Dendritic cell treated with granulocyte-macrophage colony-stimulating factor and Interleukin-4, amounts not matched to agents 40 ng/mL and 50 ng/mL, for 4 days (primary cell): ENCODE measurements at regions not wholly inside any gene's neighbourhood (a gene's known extent, or its start where the extent isn't known, plus 50 kb on each side); places are given as distances from the start of the nearest gene placed in this dataset.
"Not testable (repeated sequence)": the region's sequence is repeated elsewhere in the genome, so short reads cannot be mapped to it uniquely, and the experiment has no call there.

Source experiments
- H3K27ac Mint-ChIP-seq: one replicate; pipeline ENCODE4 v1.8.0; 2022; ENCODE audit warnings: mild to moderate bottlenecking, mixed read lengths
- H3K27me3 Mint-ChIP-seq: one replicate; pipeline ENCODE4 v1.8.0; 2022; ENCODE audit warnings: mild to moderate bottlenecking, mixed read lengths
- H3K36me3 Mint-ChIP-seq: one replicate; pipeline ENCODE4 v1.8.0; 2022; ENCODE audit warnings: low read depth, mixed read lengths
- H3K4me1 Mint-ChIP-seq: one replicate; pipeline ENCODE4 v1.8.0; 2022; ENCODE audit warnings: low read depth, mixed read lengths
- H3K4me3 Mint-ChIP-seq: one replicate; pipeline ENCODE4 v1.8.0; 2022; ENCODE audit warnings: mild to moderate bottlenecking, moderate library complexity, mixed read lengths
- H3K9me3 Mint-ChIP-seq: one replicate; pipeline ENCODE4 v1.8.0; 2022; ENCODE audit warnings: mixed read lengths
- intact Hi-C: fragments of 100-400 bp; cut with micrococcal nuclease; formaldehyde crosslinking; loops from one replicate; pipeline ENCODE4 v1.15.0; 2022

- intact Hi-C loops: no loop called here
- Mint-ChIP-seq H3K9me3 (no peaks in the 10 kb centered on the region), H3K27ac (no peak overlapping the region), H3K4me1 (peaks cover 8% of the 10 kb centered on the region), H3K4me3 (no peak overlapping the region), H3K27me3 (no peaks in the 10 kb centered on the region), H3K36me3 (no peaks in the 10 kb centered on the region)
Measured at GRCh38 chr17:14559264-14560119, 258.6 kb downstream of the HS3ST3B1 start.

- Mint-ChIP-seq H3K36me3 (no peaks in the 10 kb centered on the region), H3K27ac (no peak overlapping the region), H3K9me3 (no peaks in the 10 kb centered on the region), H3K4me1 (peaks cover 8% of the 10 kb centered on the region), H3K27me3 (no peaks in the 10 kb centered on the region), H3K4me3 (no peak overlapping the region)
- intact Hi-C loops: no loop called here
Measured at GRCh38 chr17:14557480-14557879, 256.6 kb downstream of the HS3ST3B1 start.

GRCh38 chr17:14553847-14554246, 253.0 kb downstream of the HS3ST3B1 start:
- H3K27me3 Mint-ChIP-seq: peaks cover 1% of the 10 kb centered on the region
- H3K27ac Mint-ChIP-seq: no peak overlapping the region
- no peaks in the 10 kb centered on the region for H3K9me3 Mint-ChIP-seq
- intact Hi-C loops: loop anchor here (5.0 kb wide), 2 partner anchors 53 to 252 kb away; partner anchors contain the start of gene HS3ST3B1
- peaks cover 23% of the 10 kb centered on the region for H3K4me1 Mint-ChIP-seq
- no peak overlapping the region for H3K4me3 Mint-ChIP-seq
- H3K36me3 Mint-ChIP-seq: no peaks in the 10 kb centered on the region

- H3K36me3 Mint-ChIP-seq: no peaks in the 10 kb centered on the region
- no peak overlapping the region for H3K4me3 Mint-ChIP-seq
- H3K27ac Mint-ChIP-seq: no peak overlapping the region
- peaks cover 3% of the 10 kb centered on the region for H3K27me3 Mint-ChIP-seq
- peaks cover 19% of the 10 kb centered on the region for H3K4me1 Mint-ChIP-seq
- H3K9me3 Mint-ChIP-seq: no peaks in the 10 kb centered on the region
- intact Hi-C loops: loop anchor here (5.0 kb wide), 2 partner anchors 55 to 250 kb away; partner anchors contain the start of gene HS3ST3B1
Measured at GRCh38 chr17:14552306-14552705, 251.4 kb downstream of the HS3ST3B1 start.

GRCh38 chr17:14547556-14547955, 246.7 kb downstream of the HS3ST3B1 start:
- Mint-ChIP-seq H3K9me3 (no peaks in the 10 kb centered on the region), H3K27ac (no peak overlapping the region), H3K36me3 (no peaks in the 10 kb centered on the region), H3K27me3 (peaks cover 3% of the 10 kb centered on the region), H3K4me1 (peaks cover 19% of the 10 kb centered on the region), H3K4me3 (no peak overlapping the region)
- intact Hi-C loops: no loop called here

- H3K4me1 Mint-ChIP-seq: peaks cover 19% of the 10 kb centered on the region
- H3K27me3 Mint-ChIP-seq: peaks cover 3% of the 10 kb centered on the region
- no peaks in the 10 kb centered on the region for H3K36me3 Mint-ChIP-seq
- intact Hi-C loops: no loop called here
- no peak overlapping the region for H3K4me3 Mint-ChIP-seq
- H3K27ac Mint-ChIP-seq: no peak overlapping the region
- H3K9me3 Mint-ChIP-seq: peaks cover 5% of the 10 kb centered on the region
Measured at GRCh38 chr17:14547016-14547415, 246.1 kb downstream of the HS3ST3B1 start.

GRCh38 chr17:14545156-14545906, 244.4 kb downstream of the HS3ST3B1 start:
- Mint-ChIP-seq H3K4me1 (peaks cover 7% of the 10 kb centered on the region), H3K27me3 (peaks cover 3% of the 10 kb centered on the region), H3K4me3 (no peak overlapping the region), H3K9me3 (peaks cover 9% of the 10 kb centered on the region), H3K36me3 (no peaks in the 10 kb centered on the region), H3K27ac (no peak overlapping the region)
- intact Hi-C loops: no loop called here

GRCh38 chr17:14541714-14542113, 240.8 kb downstream of the HS3ST3B1 start:
- no peak overlapping the region for H3K4me3 Mint-ChIP-seq
- no peaks in the 10 kb centered on the region for H3K27me3 Mint-ChIP-seq

GRCh38 chr17:14539801-14540200, 238.9 kb downstream of the HS3ST3B1 start:
- no peak overlapping the region for H3K4me3 Mint-ChIP-seq
- H3K27ac Mint-ChIP-seq: peak overlapping the region; percentile 26
- peaks cover 16% of the 10 kb centered on the region for H3K9me3 Mint-ChIP-seq
- H3K36me3 Mint-ChIP-seq: no peaks in the 10 kb centered on the region
- H3K27me3 Mint-ChIP-seq: no peaks in the 10 kb centered on the region
- peaks cover 6% of the 10 kb centered on the region for H3K4me1 Mint-ChIP-seq
- intact Hi-C loops: no loop called here

More at GRCh38 chr17:14541714-14542113, 240.8 kb downstream of the HS3ST3B1 start:
- Mint-ChIP-seq H3K4me1 (peaks cover 6% of the 10 kb centered on the region), H3K27ac (no peak overlapping the region), H3K9me3 (peaks cover 14% of the 10 kb centered on the region), H3K36me3 (no peaks in the 10 kb centered on the region)
- intact Hi-C loops: no loop called here

- H3K27ac Mint-ChIP-seq, intact Hi-C loops, H3K4me1 Mint-ChIP-seq, H3K36me3 Mint-ChIP-seq, H3K4me3 Mint-ChIP-seq, H3K27me3 Mint-ChIP-seq: not testable (repeated sequence)
- peaks cover 37% of the 10 kb centered on the region for H3K9me3 Mint-ChIP-seq
Measured at GRCh38 chr17:14532242-14532641, 231.4 kb downstream of the HS3ST3B1 start.

- H3K9me3 Mint-ChIP-seq: no peaks in the 10 kb centered on the region
Measured at GRCh38 chr17:14525551-14526455, 224.9 kb downstream of the HS3ST3B1 start.

GRCh38 chr17:14522795-14523387, 222.0 kb downstream of the HS3ST3B1 start:
- no peaks in the 10 kb centered on the region for H3K9me3 Mint-ChIP-seq
- intact Hi-C loops: no loop called here
- H3K27ac Mint-ChIP-seq: no peak overlapping the region

More at GRCh38 chr17:14525551-14526455, 224.9 kb downstream of the HS3ST3B1 start:
- Mint-ChIP-seq H3K36me3 (no peaks in the 10 kb centered on the region), H3K27me3 (no peaks in the 10 kb centered on the region), H3K4me1 (no peaks in the 10 kb centered on the region), H3K27ac (no peak overlapping the region), H3K4me3 (no peak overlapping the region)
- intact Hi-C loops: no loop called here

GRCh38 chr17:14518919-14519318, 218.0 kb downstream of the HS3ST3B1 start:
- H3K4me1 Mint-ChIP-seq, H3K4me3 Mint-ChIP-seq, H3K9me3 Mint-ChIP-seq, H3K27ac Mint-ChIP-seq, H3K27me3 Mint-ChIP-seq, H3K36me3 Mint-ChIP-seq, intact Hi-C loops: not testable (repeated sequence)

More at GRCh38 chr17:14522795-14523387, 222.0 kb downstream of the HS3ST3B1 start:
- no peaks in the 10 kb centered on the region for H3K36me3 Mint-ChIP-seq
- no peaks in the 10 kb centered on the region for H3K4me1 Mint-ChIP-seq
- H3K4me3 Mint-ChIP-seq: no peak overlapping the region
- H3K27me3 Mint-ChIP-seq: no peaks in the 10 kb centered on the region
